ENCODE measurements at regions not wholly inside any gene's neighbourhood (a gene's known extent, or its start where the extent isn't known, plus 50 kb on each side); places are given as distances from the start of the nearest gene placed in this dataset.

DNA sequence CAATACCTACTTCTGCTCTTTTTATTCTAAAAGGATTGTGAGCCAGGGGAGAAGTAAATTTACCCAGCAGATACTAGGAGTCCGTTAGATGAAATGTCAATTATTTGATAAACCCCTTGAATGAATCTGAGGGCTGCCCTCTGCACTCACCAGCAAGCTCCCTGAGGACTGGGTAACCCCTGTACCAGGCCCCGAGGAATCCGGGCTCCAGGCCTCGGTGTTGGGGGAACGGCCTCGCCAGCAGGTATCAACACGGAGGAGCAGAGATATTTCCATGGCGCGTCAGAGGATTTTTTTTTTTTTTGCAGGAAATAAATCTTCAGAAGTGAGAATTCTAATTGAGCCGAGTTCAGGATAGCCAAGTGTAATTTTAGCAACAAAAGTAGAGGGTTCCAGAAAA, 1408.8 kb downstream of the BRD1 start:
- no CpG with 5 or more reads among the region's 10 CpGs for WGBS, 2 donors (ENCODE audit: extremely low coverage in 2 of 2, insufficient read length in 2 of 2, insufficient replicate concordance in 1 of 2)
- H4K8ac ChIP-seq (ENCODE audit: low read depth, low read length) = no peak overlapping the region
- H3K18ac ChIP-seq (ENCODE audit: low read length) = no peak overlapping the region
- H3K4me2 ChIP-seq (ENCODE audit: insufficient read depth, low read length, poor library complexity, severe bottlenecking) = no peak overlapping the region
- no peaks in the 10 kb centered on the region for H3K36me3 ChIP-seq (replicated peaks in 1 of 2; ENCODE audit: control insufficient read depth in 2 of 2, insufficient read depth in 2 of 2, low read length in 2 of 2)
- H3K4ac ChIP-seq (ENCODE audit: low read length) = no peak overlapping the region
- H3K27me3 ChIP-seq (ENCODE audit: control insufficient read depth in 3 of 3, insufficient read depth in 3 of 3, low read depth in 1 of 3, low read length in 3 of 3) = peaks cover 0 to 2% (median 0%) of the 10 kb centered on the region in 3 experiments
- peaks cover 0 to 6% of the 10 kb centered on the region in 2 donors for H3K4me1 ChIP-seq (ENCODE audit: control insufficient read depth in 2 of 2, insufficient read depth in 1 of 2, low read depth in 1 of 2, low read length in 2 of 2)
- DNase-seq (ENCODE audit: low spot score) = no peak
- no peak overlapping the region for H2AFZ ChIP-seq (ENCODE audit: low read length)
- no peak overlapping the region for H3K14ac ChIP-seq (ENCODE audit: low read length)
- no peak overlapping the region for H3K27ac ChIP-seq (replicated peaks; ENCODE audit: low read length)
- no peak overlapping the region for H2BK5ac ChIP-seq (ENCODE audit: low read length)
- no peak overlapping the region for H2BK15ac ChIP-seq (ENCODE audit: low read length)
- H3K79me1 ChIP-seq (ENCODE audit: low read depth, low read length) = no peaks in the 10 kb centered on the region
- H3K23ac ChIP-seq (ENCODE audit: low read depth, low read length, poor library complexity) = no peak overlapping the region
- H2AK5ac ChIP-seq (ENCODE audit: low read depth, low read length) = no peak overlapping the region
- no peak overlapping the region for H2BK12ac ChIP-seq (ENCODE audit: low read length)
- no peak overlapping the region for H3K9ac ChIP-seq (ENCODE audit: low read depth, low read length, poor library complexity)
- no peaks in the 10 kb centered on the region for H3K9me3 ChIP-seq (replicated peaks in 1 of 2; ENCODE audit: control insufficient read depth in 2 of 2, insufficient read depth in 1 of 2, low read depth in 1 of 2, low read length in 2 of 2)
- H3K4me3 ChIP-seq (ENCODE audit: low read length in 2 of 2) = no peak overlapping the region
- H4K91ac ChIP-seq (ENCODE audit: low read depth, low read length, poor library complexity) = no peak overlapping the region
- H2BK120ac ChIP-seq (ENCODE audit: low read depth, low read length) = no peak overlapping the region

DNA sequence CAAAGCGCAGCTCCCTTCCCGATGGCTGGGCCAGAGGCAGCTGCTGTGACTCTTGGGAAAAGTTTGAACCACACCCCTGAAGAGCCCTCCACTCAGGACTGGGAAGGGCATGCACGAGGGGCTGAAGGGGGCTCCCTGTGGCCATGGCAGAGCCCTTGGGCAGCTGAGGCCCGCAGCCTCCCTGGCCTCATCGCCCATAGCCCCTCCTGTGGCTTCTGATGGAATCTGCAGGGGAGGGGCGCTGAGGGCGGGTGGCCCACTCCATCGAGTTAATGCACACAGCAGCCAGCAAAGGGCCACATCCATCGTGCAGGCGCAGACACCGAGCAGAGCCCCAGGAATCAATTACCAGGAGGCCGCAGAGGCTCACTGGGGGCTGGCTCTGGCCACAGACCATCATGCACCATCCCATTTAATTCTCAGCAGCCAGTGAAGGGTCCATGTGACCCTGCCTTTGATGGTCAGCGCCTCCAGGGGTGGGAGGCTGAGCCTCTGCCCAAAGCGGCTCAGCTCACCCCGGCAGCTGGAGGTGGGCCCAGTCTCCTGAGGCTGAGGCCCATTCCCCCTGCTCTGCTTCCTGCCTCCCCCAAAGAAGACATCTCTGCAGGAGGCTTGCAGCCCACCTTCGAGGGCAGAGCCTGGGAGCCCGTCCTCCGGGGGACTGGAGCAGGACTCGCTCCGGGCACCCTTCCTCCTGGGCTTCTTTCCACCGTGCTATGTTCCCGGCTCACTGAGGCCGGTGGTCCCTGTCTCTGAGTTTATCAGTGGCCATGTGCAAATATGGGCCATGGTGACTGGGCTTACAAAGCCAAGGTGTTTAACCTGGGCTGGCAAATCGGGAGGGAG, 1410.2 kb downstream of the BRD1 start:
- Histone ChIP-seq H2AK5ac (ENCODE audit: low read depth, low read length) (peak overlapping the region; percentile 31), H4K8ac (ENCODE audit: low read depth, low read length) (no peak overlapping the region), H3K27ac (replicated peaks; ENCODE audit: low read length) (no peak overlapping the region), H3K4ac (ENCODE audit: low read length) (no peak overlapping the region), H3K36me3 (replicated peaks in 1 of 2; ENCODE audit: control insufficient read depth in 2 of 2, insufficient read depth in 2 of 2, low read length in 2 of 2) (no peaks in the 10 kb centered on the region), H3K4me3 (ENCODE audit: low read length in 2 of 2) (no peak overlapping the region), H3K18ac (ENCODE audit: low read length) (peak overlapping the region; percentile 69), H3K4me2 (ENCODE audit: insufficient read depth, low read length, poor library complexity, severe bottlenecking) (no peak overlapping the region), H2BK15ac (ENCODE audit: low read length) (peak overlapping the region; percentile 46), H3K9me3 (replicated peaks in 1 of 2; ENCODE audit: control insufficient read depth in 2 of 2, insufficient read depth in 1 of 2, low read depth in 1 of 2, low read length in 2 of 2) (no peaks in the 10 kb centered on the region), H4K91ac (ENCODE audit: low read depth, low read length, poor library complexity) (no peak overlapping the region), H3K4me1 (ENCODE audit: control insufficient read depth in 2 of 2, insufficient read depth in 1 of 2, low read depth in 1 of 2, low read length in 2 of 2) (peaks cover 0 to 6% of the 10 kb centered on the region in 2 donors), H3K9ac (ENCODE audit: low read depth, low read length, poor library complexity) (no peak overlapping the region), H3K14ac (ENCODE audit: low read length) (no peak overlapping the region), H3K79me1 (ENCODE audit: low read depth, low read length) (no peaks in the 10 kb centered on the region), H2BK5ac (ENCODE audit: low read length) (no peak overlapping the region), H2BK12ac (ENCODE audit: low read length) (no peak overlapping the region), H3K23ac (ENCODE audit: low read depth, low read length, poor library complexity) (peak overlapping the region; percentile 32), H2AFZ (ENCODE audit: low read length) (no peak overlapping the region), H3K27me3 (ENCODE audit: control insufficient read depth in 3 of 3, insufficient read depth in 3 of 3, low read depth in 1 of 3, low read length in 3 of 3) (no peaks in the 10 kb centered on the region), H2BK120ac (ENCODE audit: low read depth, low read length) (no peak overlapping the region)
- no peak for DNase-seq (ENCODE audit: low spot score)
- WGBS, 2 donors (ENCODE audit: extremely low coverage in 2 of 2, insufficient read length in 2 of 2, insufficient replicate concordance in 1 of 2) = no CpG with 5 or more reads among the region's 24 CpGs

DNA sequence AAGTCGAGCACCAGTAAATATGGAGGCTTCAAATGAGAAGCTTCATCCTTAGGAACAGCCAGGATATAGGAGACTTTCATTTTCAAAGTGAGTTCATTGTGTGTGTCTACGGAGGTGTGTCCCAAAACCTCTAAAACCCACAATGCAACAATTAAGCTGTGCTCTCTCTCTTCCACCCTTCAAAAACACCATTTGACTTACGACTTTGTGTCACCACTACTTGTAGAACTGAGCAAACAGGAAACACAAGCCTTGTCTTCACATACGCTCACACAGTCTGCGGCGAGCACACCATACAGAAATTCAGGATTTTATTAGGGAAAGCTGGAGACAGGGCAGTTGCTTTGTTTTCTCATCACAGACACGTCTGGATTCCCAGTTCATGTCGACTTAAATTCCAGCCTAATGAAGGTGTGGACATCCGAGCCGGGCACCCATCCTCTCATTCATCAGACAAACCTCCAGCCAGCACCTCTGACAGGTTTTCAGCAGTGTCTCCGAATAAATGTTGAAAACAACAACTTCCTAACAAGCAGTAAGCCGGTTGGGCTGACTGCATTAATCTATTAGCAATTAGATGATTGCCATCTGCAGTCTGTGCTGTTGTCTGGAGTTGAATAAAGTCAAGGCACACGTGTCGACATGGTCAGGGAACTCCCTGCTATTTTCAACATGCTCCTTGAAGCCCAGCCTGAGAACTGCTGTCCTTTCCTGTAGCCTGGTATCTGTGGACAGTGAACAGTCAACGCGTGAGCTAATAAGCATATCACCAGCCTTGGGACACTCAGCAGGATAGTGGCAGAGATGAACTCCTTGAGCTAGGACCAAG, 1411.1 kb downstream of the BRD1 start:
- Histone ChIP-seq H3K4me2 (ENCODE audit: insufficient read depth, low read length, poor library complexity, severe bottlenecking) (no peak overlapping the region), H3K79me1 (ENCODE audit: low read depth, low read length) (no peaks in the 10 kb centered on the region), H3K18ac (ENCODE audit: low read length) (peak overlapping the region; percentile 69), H2AK5ac (ENCODE audit: low read depth, low read length) (peak overlapping the region; percentile 31), H2BK120ac (ENCODE audit: low read depth, low read length) (no peak overlapping the region), H3K27ac (replicated peaks; ENCODE audit: low read length) (no peak overlapping the region), H3K4ac (ENCODE audit: low read length) (no peak overlapping the region), H3K4me3 (ENCODE audit: low read length in 2 of 2) (no peak overlapping the region), H4K91ac (ENCODE audit: low read depth, low read length, poor library complexity) (no peak overlapping the region), H3K9ac (ENCODE audit: low read depth, low read length, poor library complexity) (no peak overlapping the region), H3K14ac (ENCODE audit: low read length) (no peak overlapping the region), H3K36me3 (replicated peaks in 1 of 2; ENCODE audit: control insufficient read depth in 2 of 2, insufficient read depth in 2 of 2, low read length in 2 of 2) (no peaks in the 10 kb centered on the region), H2BK15ac (ENCODE audit: low read length) (peak overlapping the region; percentile 46), H3K23ac (ENCODE audit: low read depth, low read length, poor library complexity) (peak overlapping the region; percentile 32), H4K8ac (ENCODE audit: low read depth, low read length) (no peak overlapping the region), H2BK12ac (ENCODE audit: low read length) (no peak overlapping the region), H2BK5ac (ENCODE audit: low read length) (no peak overlapping the region), H2AFZ (ENCODE audit: low read length) (no peak overlapping the region), H3K4me1 (ENCODE audit: control insufficient read depth in 2 of 2, insufficient read depth in 1 of 2, low read depth in 1 of 2, low read length in 2 of 2) (peaks cover 0 to 6% of the 10 kb centered on the region in 2 donors), H3K27me3 (ENCODE audit: control insufficient read depth in 3 of 3, insufficient read depth in 3 of 3, low read depth in 1 of 3, low read length in 3 of 3) (no peaks in the 10 kb centered on the region), H3K9me3 (replicated peaks in 1 of 2; ENCODE audit: control insufficient read depth in 2 of 2, insufficient read depth in 1 of 2, low read depth in 1 of 2, low read length in 2 of 2) (no peaks in the 10 kb centered on the region)
- no peak for DNase-seq (ENCODE audit: low spot score)
- no CpG with 5 or more reads among the region's 16 CpGs for WGBS, 2 donors (ENCODE audit: extremely low coverage in 2 of 2, insufficient read length in 2 of 2, insufficient replicate concordance in 1 of 2)

DNA sequence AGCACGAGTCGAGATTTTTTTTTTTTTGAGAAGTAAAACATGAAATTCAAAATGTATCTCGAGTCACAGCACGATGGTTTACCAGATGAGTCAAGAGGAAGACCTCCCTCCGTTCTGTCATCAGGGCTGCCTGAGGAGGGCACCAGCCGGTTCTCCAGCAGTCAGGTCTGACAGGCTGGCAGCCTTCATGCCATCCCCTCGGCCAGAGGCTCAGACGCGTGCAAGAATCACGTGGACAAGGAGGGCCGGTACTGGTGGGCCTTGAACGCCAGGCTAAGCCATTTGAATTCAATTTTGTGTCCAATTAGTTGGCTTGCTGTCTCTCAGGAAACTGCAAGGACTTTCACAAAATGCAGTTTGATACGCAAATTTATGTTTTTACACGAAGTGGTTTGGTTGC, 1412.2 kb downstream of the BRD1 start:
- no peak for DNase-seq (ENCODE audit: low spot score)
- Histone ChIP-seq H2BK15ac (ENCODE audit: low read length) (no peak overlapping the region), H2BK120ac (ENCODE audit: low read depth, low read length) (no peak overlapping the region), H3K4ac (ENCODE audit: low read length) (no peak overlapping the region), H3K27me3 (ENCODE audit: control insufficient read depth in 3 of 3, insufficient read depth in 3 of 3, low read depth in 1 of 3, low read length in 3 of 3) (no peaks in the 10 kb centered on the region), H3K9me3 (replicated peaks in 1 of 2; ENCODE audit: control insufficient read depth in 2 of 2, insufficient read depth in 1 of 2, low read depth in 1 of 2, low read length in 2 of 2) (no peaks in the 10 kb centered on the region), H4K91ac (ENCODE audit: low read depth, low read length, poor library complexity) (no peak overlapping the region), H4K8ac (ENCODE audit: low read depth, low read length) (no peak overlapping the region), H2AFZ (ENCODE audit: low read length) (no peak overlapping the region), H3K4me3 (ENCODE audit: low read length in 2 of 2) (no peak overlapping the region), H3K18ac (ENCODE audit: low read length) (no peak overlapping the region), H3K27ac (replicated peaks; ENCODE audit: low read length) (no peak overlapping the region), H3K79me1 (ENCODE audit: low read depth, low read length) (no peaks in the 10 kb centered on the region), H2BK12ac (ENCODE audit: low read length) (no peak overlapping the region), H3K9ac (ENCODE audit: low read depth, low read length, poor library complexity) (no peak overlapping the region), H3K4me2 (ENCODE audit: insufficient read depth, low read length, poor library complexity, severe bottlenecking) (no peak overlapping the region), H2AK5ac (ENCODE audit: low read depth, low read length) (no peak overlapping the region), H2BK5ac (ENCODE audit: low read length) (no peak overlapping the region), H3K14ac (ENCODE audit: low read length) (no peak overlapping the region), H3K23ac (ENCODE audit: low read depth, low read length, poor library complexity) (no peak overlapping the region), H3K36me3 (replicated peaks in 1 of 2; ENCODE audit: control insufficient read depth in 2 of 2, insufficient read depth in 2 of 2, low read length in 2 of 2) (no peaks in the 10 kb centered on the region), H3K4me1 (ENCODE audit: control insufficient read depth in 2 of 2, insufficient read depth in 1 of 2, low read depth in 1 of 2, low read length in 2 of 2) (peaks cover 0 to 6% of the 10 kb centered on the region in 2 donors)
- no CpG with 5 or more reads among the region's 14 CpGs for WGBS, 2 donors (ENCODE audit: extremely low coverage in 2 of 2, insufficient read length in 2 of 2, insufficient replicate concordance in 1 of 2)
